ENCODE measurements at regions not wholly inside any gene's neighbourhood (a gene's known extent, or its start where the extent isn't known, plus 50 kb on each side); places are given as distances from the start of the nearest gene placed in this dataset.
A peak's percentile ranks its signal among the peaks of the same experiment; 100 is the strongest.

- intact Hi-C loops (cut with micrococcal nuclease; ENCODE audit: unreplicated experiment): no loop called here
- ChIA-PET CTCF (no interaction called here), POLR2A (ENCODE audit: unreplicated experiment) (no interaction called here)
- Histone ChIP-seq H3K4me3 (no peak overlapping the region), H3K36me3 (ENCODE audit: low read depth) (no peaks in the 10 kb centered on the region), H3K79me2 (ENCODE audit: low read depth) (no peaks in the 10 kb centered on the region), H3K4me1 (replicated peaks; ENCODE audit: insufficient read depth) (peaks cover 27% of the 10 kb centered on the region), H3K27ac (no peak overlapping the region), H4K20me1 (ENCODE audit: insufficient read depth) (no peaks in the 10 kb centered on the region), H3K27me3 (ENCODE audit: insufficient read depth, low read depth) (no peaks in the 10 kb centered on the region), H3K4me2 (no peak overlapping the region), H3F3A (ENCODE audit: insufficient read depth, low read depth) (peaks cover 8% of the 10 kb centered on the region), H3K9me3 (ENCODE audit: insufficient read depth, low read depth) (no peaks in the 10 kb centered on the region), H2AFZ (no peak overlapping the region), H3K9me2 (ENCODE audit: insufficient read depth) (no peaks in the 10 kb centered on the region)
- BruUV-seq (replicated peaks): no TSS peak
- no peak for DNase-seq
- TF ChIP-seq EZH2 (IDR thresholded peaks at IDR 0.05; ENCODE audit: low read depth) (no peak), CTCF (conservative IDR thresholded peaks at IDR 0.05) (no peak)
Measured at GRCh38 chr15:35307676-35308075, 222.6 kb upstream of the NANOGP8 start.

- no peaks in the 10 kb centered on the region for H3K9me2 ChIP-seq (ENCODE audit: insufficient read depth)
- TF ChIP-seq CTCF (conservative IDR thresholded peaks at IDR 0.05): no peak
- no peak for TF ChIP-seq EZH2 (IDR thresholded peaks at IDR 0.05; ENCODE audit: low read depth)
- DNase-seq: no peak
- no peak overlapping the region for H3K4me3 ChIP-seq
- no peaks in the 10 kb centered on the region for H3K36me3 ChIP-seq (ENCODE audit: low read depth)
- no peak overlapping the region for H2AFZ ChIP-seq
- H3F3A ChIP-seq (ENCODE audit: insufficient read depth, low read depth): peaks cover 8% of the 10 kb centered on the region
- intact Hi-C loops (cut with micrococcal nuclease; ENCODE audit: unreplicated experiment): no loop called here
- ChIA-PET CTCF (no interaction called here), POLR2A (ENCODE audit: unreplicated experiment) (no interaction called here)
- no peaks in the 10 kb centered on the region for H3K9me3 ChIP-seq (ENCODE audit: insufficient read depth, low read depth)
- H3K79me2 ChIP-seq (ENCODE audit: low read depth): no peaks in the 10 kb centered on the region
- no peaks in the 10 kb centered on the region for H4K20me1 ChIP-seq (ENCODE audit: insufficient read depth)
- H3K27me3 ChIP-seq (ENCODE audit: insufficient read depth, low read depth): no peaks in the 10 kb centered on the region
- H3K27ac ChIP-seq: peak overlapping the region; percentile 56
- H3K4me2 ChIP-seq: peak overlapping the region; percentile 55
- peaks cover 27% of the 10 kb centered on the region for H3K4me1 ChIP-seq (replicated peaks; ENCODE audit: insufficient read depth)
- BruUV-seq (replicated peaks): no TSS peak
Measured at GRCh38 chr15:35307026-35307425, 221.9 kb upstream of the NANOGP8 start.

- no peak overlapping the region for H3K4me3 ChIP-seq
- POLR2A ChIA-PET (ENCODE audit: unreplicated experiment): no interaction called here
- peaks cover 8% of the 10 kb centered on the region for H3F3A ChIP-seq (ENCODE audit: insufficient read depth, low read depth)
- H3K79me2 ChIP-seq (ENCODE audit: low read depth): no peaks in the 10 kb centered on the region
- H3K27me3 ChIP-seq (ENCODE audit: insufficient read depth, low read depth): no peaks in the 10 kb centered on the region
- peaks cover 27% of the 10 kb centered on the region for H3K4me1 ChIP-seq (replicated peaks; ENCODE audit: insufficient read depth)
- H3K9me2 ChIP-seq (ENCODE audit: insufficient read depth): no peaks in the 10 kb centered on the region
- DNase-seq: peak; percentile 14 to 61
- no peaks in the 10 kb centered on the region for H4K20me1 ChIP-seq (ENCODE audit: insufficient read depth)
- H3K4me2 ChIP-seq: peak overlapping the region; percentile 55
- H3K27ac ChIP-seq: peak overlapping the region; percentile 56
- H2AFZ ChIP-seq: no peak overlapping the region
- H3K36me3 ChIP-seq (ENCODE audit: low read depth): no peaks in the 10 kb centered on the region
- intact Hi-C loops (cut with micrococcal nuclease; ENCODE audit: unreplicated experiment): no loop called here
- TF ChIP-seq EZH2 (IDR thresholded peaks at IDR 0.05; ENCODE audit: low read depth) (no peak), CTCF (conservative IDR thresholded peaks at IDR 0.05) (no peak)
- no peaks in the 10 kb centered on the region for H3K9me3 ChIP-seq (ENCODE audit: insufficient read depth, low read depth)
- BruUV-seq (replicated peaks): no TSS peak
- CTCF ChIA-PET: no interaction called here
Measured at GRCh38 chr15:35306361-35306981, 221.4 kb upstream of the NANOGP8 start.
